K562 (cell line): ENCODE measurements at regions not wholly inside any gene's neighbourhood (a gene's known extent, or its start where the extent isn't known, plus 50 kb on each side); places are given as distances from the start of the nearest gene placed in this dataset.

Experiments used
- ATAC-seq: fragments of 200-7000 bp; cut with Tn5 transposase; 3 replicates; pipeline ENCODE4 v1.9.1; 2020; ENCODE audit warnings: moderate library complexity
- BruUV-seq: library from RNA; stranded (reverse); fragments of 400-500 nt; replicated peaks from 2 replicates; lab custom pipeline; 2021; lab: Mats Ljungman, UMichigan
- CTCF ChIA-PET: fragments of 300-600 bp; formaldehyde crosslinking; extraction: SDS; loops from one replicate; lab custom pipeline; 2021; ENCODE audit warnings: low intra/inter-chr PET ratio; lab: Yijun Ruan, JAX
- POLR2A ChIA-PET: fragments of 300-600, 350-650 bp; sonication (Branson Sonifier 250); formaldehyde crosslinking; extraction: SDS; loops from one replicate; lab custom pipeline; 2021; ENCODE audit warnings: antibody characterized with exemption, inconsistent platforms; lab: Yijun Ruan, JAX
- DNase-seq, 4 experiments: peaks; one replicate each; pipeline versions ENCODE4 v3.0.0 to v3.0.0-alpha.2; 2011 to 2018; ENCODE audit warnings: low spot score in 3 of 4, mixed read lengths in 3 of 4; ENCODE audit errors: extremely low read depth in 1 of 4
- FAIRE-seq: peaks from 2 replicates; lab custom pipeline; 2011; peaks lifted over from hg19 to GRCh38; lab: Jason Lieb, UNC
- H2AFZ ChIP-seq: 2 replicates; pipeline ENCODE4 v1.6.0; 2011; ENCODE audit warnings: low read depth, low read length, control low read depth, inconsistent platforms
- H3K27ac ChIP-seq: fragments of 200-600 bp; 3 replicates; pipeline ENCODE4 v1.8.0; 2011; ENCODE audit warnings: low read depth, mild to moderate bottlenecking, control low read depth, inconsistent platforms, low read length, moderate library complexity, mixed read lengths; ENCODE audit errors: extremely low read depth
- H3K27me3 ChIP-seq, 2 experiments: fragments of 300-600 bp in 1 of 2; 2 replicates in 1 of 2; 3 replicates in 1 of 2; pipeline versions ENCODE4 v1.6.0 to v1.8.0; 2011; ENCODE audit warnings: inconsistent platforms in 2 of 2, low read length in 2 of 2, mild to moderate bottlenecking in 1 of 2, mixed read lengths in 1 of 2, moderate library complexity in 1 of 2; ENCODE audit not compliant: control insufficient read depth in 2 of 2, insufficient read depth in 2 of 2
- H3K36me3 ChIP-seq: fragments of 300-600 bp; 3 replicates; pipeline ENCODE4 v1.8.0; 2011; ENCODE audit warnings: mild to moderate bottlenecking, low read length, inconsistent platforms; ENCODE audit not compliant: control insufficient read depth, insufficient read depth
- H3K4me1 ChIP-seq, 2 experiments: fragments of 200-600 bp in 1 of 2; replicated peaks in 1 of 2; 2 replicates in 1 of 2; 3 replicates in 1 of 2; pipeline versions ENCODE4 v1.5.1 to v1.8.0; 2011; ENCODE audit warnings: inconsistent platforms in 2 of 2, low read length in 2 of 2, mild to moderate bottlenecking in 1 of 2, mixed read lengths in 1 of 2, moderate library complexity in 1 of 2; ENCODE audit not compliant: control insufficient read depth in 2 of 2, insufficient read depth in 2 of 2
- H3K4me2 ChIP-seq: 2 replicates; pipeline ENCODE4 v1.6.1; 2011; ENCODE audit warnings: low read length, control low read depth, inconsistent platforms, mixed read lengths; ENCODE audit not compliant: insufficient read depth
- H3K4me3 ChIP-seq: fragments of 200-600 bp; sonication (generic), shearing (Covaris generic); 2 replicates; pipeline ENCODE4 v1.5.1; 2016; ENCODE audit warnings: control low read depth, inconsistent platforms
- H3K79me2 ChIP-seq: fragments of 200-600 bp; 3 replicates; pipeline ENCODE4 v1.8.0; 2011; ENCODE audit warnings: low read length, inconsistent platforms; ENCODE audit not compliant: control insufficient read depth, insufficient read depth
- H3K9ac ChIP-seq, 2 experiments: 2 replicates each; pipeline versions ENCODE4 v1.6.0 to v1.6.1; 2011; ENCODE audit warnings: low read depth in 2 of 2, low read length in 2 of 2, control low read depth in 1 of 2, inconsistent platforms in 1 of 2, mild to moderate bottlenecking in 1 of 2, mixed read lengths in 1 of 2; ENCODE audit not compliant: insufficient read depth in 1 of 2
- H3K9me1 ChIP-seq: one replicate; pipeline ENCODE4 v1.6.0; 2011; ENCODE audit warnings: inconsistent platforms, mild to moderate bottlenecking, low read length, moderate library complexity; ENCODE audit not compliant: control insufficient read depth, insufficient read depth
- H3K9me3 ChIP-seq: replicated peaks from 2 replicates; pipeline ENCODE4 v1.5.1; 2011; ENCODE audit warnings: low read depth, low read length, inconsistent platforms; ENCODE audit not compliant: control insufficient read depth, insufficient read depth
- H4K20me1 ChIP-seq: replicated peaks from 2 replicates; pipeline ENCODE4 v1.6.1; 2011; ENCODE audit warnings: low read length, inconsistent platforms, mixed read lengths; ENCODE audit not compliant: control insufficient read depth, insufficient read depth
- ETV5 ChIP-seq: sonication (generic); formaldehyde crosslinking; IDR thresholded peaks from 2 replicates; pipeline ENCODE4 v1.4.0; 2020; ENCODE audit warnings: low read depth, mild to moderate bottlenecking, missing genetic modification reagents
- EZH2 ChIP-seq: IDR thresholded peaks from 2 replicates; pipeline ENCODE4 v1.6.1; 2012; ENCODE audit warnings: low read depth, mild to moderate bottlenecking, inconsistent platforms, low read length, borderline replicate concordance
- FUS ChIP-seq: fragments of 200-400 bp; formaldehyde crosslinking; optimal IDR thresholded peaks from 2 replicates; pipeline ENCODE3; 2017; ENCODE audit warnings: low read depth, low read length
- RBM22 ChIP-seq: fragments of 200-400 bp; formaldehyde crosslinking; IDR thresholded peaks from 2 replicates; pipeline ENCODE4 v1.6.1; 2018; ENCODE audit warnings: low read length, low read depth; ENCODE audit not compliant: poor library complexity, severe bottlenecking
- SRSF1 ChIP-seq: fragments of 200-400 bp; formaldehyde crosslinking; IDR thresholded peaks from 2 replicates; pipeline ENCODE4 v1.6.1; 2017; ENCODE audit warnings: mild to moderate bottlenecking, low read depth, low read length, moderate library complexity
- TRIM28 ChIP-seq: fragments of 450-650 bp; IDR thresholded peaks from 2 replicates; pipeline ENCODE4 v1.6.1; 2017
- ZC3H4 ChIP-seq: sonication (generic); formaldehyde crosslinking; IDR thresholded peaks from 2 replicates; pipeline ENCODE4 v1.9.0; 2021; ENCODE audit warnings: missing genetic modification reagents, borderline replicate concordance
- ZNF41 ChIP-seq: fragments of 250-450 bp; sonication (Bioruptor Pico); conservative IDR thresholded peaks from 2 replicates; pipeline ENCODE4 v1.4.0; 2020; ENCODE audit warnings: mild to moderate bottlenecking
- ZNF707 ChIP-seq: fragments of 250-450 bp; sonication (Bioruptor Pico); conservative IDR thresholded peaks from 2 replicates; pipeline ENCODE4 v1.8.0; 2022; ENCODE audit warnings: inconsistent platforms, mild to moderate bottlenecking, moderate library complexity
- WGBS: fragments of 100-300 bp; shearing (Covaris generic); methylation state at CpG from one replicate; pipeline ENCODE4 v1.1.6; 2016; ENCODE audit warnings: low coverage, mixed read lengths; ENCODE audit not compliant: insufficient coverage; ENCODE audit errors: missing lambda C conversion rate; 5-methylcytosine and 5-hydroxymethylcytosine counted together
- in situ Hi-C: fragments of 300-500 bp; cut with MboI; formaldehyde crosslinking; loops from 4 replicates; pipeline ENCODE4 v1.15.0; 2018; ENCODE audit warnings: inconsistent platforms, mixed read lengths
- intact Hi-C: fragments of 100-400 bp; cut with micrococcal nuclease; formaldehyde crosslinking; loops from 2 replicates; pipeline ENCODE4 v1.14.2; 2022
- TF ChIP-seq, protein P1 (sequence below): fragments of 450-650 bp; formaldehyde crosslinking; IDR thresholded peaks from 2 replicates; pipeline ENCODE4 v1.4.0; 2020; ENCODE audit warnings: mild to moderate bottlenecking, moderate library complexity
- TF ChIP-seq, protein P2 (sequence below): fragments of 200-800 bp; sonication (Bioruptor generic); IDR thresholded peaks from 2 replicates; pipeline ENCODE4 v1.6.1; 2017; ENCODE audit warnings: missing genetic modification characterization, missing compliant biosample characterization
- TF ChIP-seq, protein P3 (sequence below), 2 experiments: fragments of 450-650 bp; IDR thresholded peaks; 2 replicates each; pipeline ENCODE4 v1.6.1; 2018; ENCODE audit warnings: mild to moderate bottlenecking in 2 of 2, low read depth in 1 of 2; ENCODE audit not compliant: partially characterized antibody in 2 of 2

DNA sequence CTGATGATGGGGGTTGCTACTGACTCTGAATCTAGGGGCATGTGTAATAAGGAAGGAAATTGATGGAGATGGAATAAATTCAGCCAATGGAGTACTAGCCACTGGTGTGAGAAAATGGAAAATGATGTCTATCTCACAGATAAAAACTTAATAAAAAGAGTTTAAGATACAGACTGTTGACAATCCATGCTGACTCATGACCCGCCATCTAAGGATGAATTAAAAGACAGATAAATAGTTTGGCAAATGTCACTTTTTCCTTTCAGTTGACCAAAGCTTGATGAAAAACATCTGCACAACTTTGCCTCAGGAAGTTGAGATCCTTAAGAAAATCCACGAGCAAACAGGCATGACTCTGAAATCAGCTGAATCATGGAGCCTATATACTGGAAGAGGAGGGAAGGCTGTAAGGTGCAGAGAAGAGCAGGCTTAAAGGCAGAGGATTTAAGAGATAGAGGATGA is 82.6 kb upstream of the BMP5 start:
- ChIA-PET CTCF (no interaction called here), POLR2A (no interaction called here)
- no TSS peak for BruUV-seq
- FAIRE-seq: no peak
- Histone ChIP-seq H3K36me3 (no peaks in the 10 kb centered on the region), H3K9me3 (no peaks in the 10 kb centered on the region), H3K9ac (no peak overlapping the region), H3K9me1 (no peaks in the 10 kb centered on the region), H3K79me2 (no peaks in the 10 kb centered on the region), H3K4me3 (no peak overlapping the region), H3K4me1 (no peaks in the 10 kb centered on the region), H2AFZ (no peak overlapping the region), H3K27me3 (no peaks in the 10 kb centered on the region)
- intact Hi-C loops (no loop called here), in situ Hi-C loops (no loop called here)
- WGBS: 0% methylated on average over 2 of the region's 2 CpGs
- no peak for TF ChIP-seq ETV5
- TF ChIP-seq, protein P1, sequence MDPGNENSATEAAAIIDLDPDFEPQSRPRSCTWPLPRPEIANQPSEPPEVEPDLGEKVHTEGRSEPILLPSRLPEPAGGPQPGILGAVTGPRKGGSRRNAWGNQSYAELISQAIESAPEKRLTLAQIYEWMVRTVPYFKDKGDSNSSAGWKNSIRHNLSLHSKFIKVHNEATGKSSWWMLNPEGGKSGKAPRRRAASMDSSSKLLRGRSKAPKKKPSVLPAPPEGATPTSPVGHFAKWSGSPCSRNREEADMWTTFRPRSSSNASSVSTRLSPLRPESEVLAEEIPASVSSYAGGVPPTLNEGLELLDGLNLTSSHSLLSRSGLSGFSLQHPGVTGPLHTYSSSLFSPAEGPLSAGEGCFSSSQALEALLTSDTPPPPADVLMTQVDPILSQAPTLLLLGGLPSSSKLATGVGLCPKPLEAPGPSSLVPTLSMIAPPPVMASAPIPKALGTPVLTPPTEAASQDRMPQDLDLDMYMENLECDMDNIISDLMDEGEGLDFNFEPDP (CRISPR knock-in tag): no peak
- TF ChIP-seq FUS: no peak
- TF ChIP-seq EZH2: no peak
- no peak for TF ChIP-seq ZC3H4 (CRISPR knock-in tag)
- TF ChIP-seq, protein P2, sequence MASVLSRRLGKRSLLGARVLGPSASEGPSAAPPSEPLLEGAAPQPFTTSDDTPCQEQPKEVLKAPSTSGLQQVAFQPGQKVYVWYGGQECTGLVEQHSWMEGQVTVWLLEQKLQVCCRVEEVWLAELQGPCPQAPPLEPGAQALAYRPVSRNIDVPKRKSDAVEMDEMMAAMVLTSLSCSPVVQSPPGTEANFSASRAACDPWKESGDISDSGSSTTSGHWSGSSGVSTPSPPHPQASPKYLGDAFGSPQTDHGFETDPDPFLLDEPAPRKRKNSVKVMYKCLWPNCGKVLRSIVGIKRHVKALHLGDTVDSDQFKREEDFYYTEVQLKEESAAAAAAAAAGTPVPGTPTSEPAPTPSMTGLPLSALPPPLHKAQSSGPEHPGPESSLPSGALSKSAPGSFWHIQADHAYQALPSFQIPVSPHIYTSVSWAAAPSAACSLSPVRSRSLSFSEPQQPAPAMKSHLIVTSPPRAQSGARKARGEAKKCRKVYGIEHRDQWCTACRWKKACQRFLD: no peak
- TF ChIP-seq ZNF707: no peak
- TF ChIP-seq TRIM28: no peak
- TF ChIP-seq, protein P3, sequence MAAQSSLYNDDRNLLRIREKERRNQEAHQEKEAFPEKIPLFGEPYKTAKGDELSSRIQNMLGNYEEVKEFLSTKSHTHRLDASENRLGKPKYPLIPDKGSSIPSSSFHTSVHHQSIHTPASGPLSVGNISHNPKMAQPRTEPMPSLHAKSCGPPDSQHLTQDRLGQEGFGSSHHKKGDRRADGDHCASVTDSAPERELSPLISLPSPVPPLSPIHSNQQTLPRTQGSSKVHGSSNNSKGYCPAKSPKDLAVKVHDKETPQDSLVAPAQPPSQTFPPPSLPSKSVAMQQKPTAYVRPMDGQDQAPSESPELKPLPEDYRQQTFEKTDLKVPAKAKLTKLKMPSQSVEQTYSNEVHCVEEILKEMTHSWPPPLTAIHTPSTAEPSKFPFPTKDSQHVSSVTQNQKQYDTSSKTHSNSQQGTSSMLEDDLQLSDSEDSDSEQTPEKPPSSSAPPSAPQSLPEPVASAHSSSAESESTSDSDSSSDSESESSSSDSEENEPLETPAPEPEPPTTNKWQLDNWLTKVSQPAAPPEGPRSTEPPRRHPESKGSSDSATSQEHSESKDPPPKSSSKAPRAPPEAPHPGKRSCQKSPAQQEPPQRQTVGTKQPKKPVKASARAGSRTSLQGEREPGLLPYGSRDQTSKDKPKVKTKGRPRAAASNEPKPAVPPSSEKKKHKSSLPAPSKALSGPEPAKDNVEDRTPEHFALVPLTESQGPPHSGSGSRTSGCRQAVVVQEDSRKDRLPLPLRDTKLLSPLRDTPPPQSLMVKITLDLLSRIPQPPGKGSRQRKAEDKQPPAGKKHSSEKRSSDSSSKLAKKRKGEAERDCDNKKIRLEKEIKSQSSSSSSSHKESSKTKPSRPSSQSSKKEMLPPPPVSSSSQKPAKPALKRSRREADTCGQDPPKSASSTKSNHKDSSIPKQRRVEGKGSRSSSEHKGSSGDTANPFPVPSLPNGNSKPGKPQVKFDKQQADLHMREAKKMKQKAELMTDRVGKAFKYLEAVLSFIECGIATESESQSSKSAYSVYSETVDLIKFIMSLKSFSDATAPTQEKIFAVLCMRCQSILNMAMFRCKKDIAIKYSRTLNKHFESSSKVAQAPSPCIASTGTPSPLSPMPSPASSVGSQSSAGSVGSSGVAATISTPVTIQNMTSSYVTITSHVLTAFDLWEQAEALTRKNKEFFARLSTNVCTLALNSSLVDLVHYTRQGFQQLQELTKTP (IDR thresholded peaks at IDR 0.05; ENCODE audit: low read depth in 1 of 2, partially characterized antibody in 2 of 2): no peak
- no peak for TF ChIP-seq ZNF41
- no peak for TF ChIP-seq RBM22
- TF ChIP-seq SRSF1: no peak
- TF ChIP-seq, all 486 proteins: peak for 0
- no peak overlapping the region for H3K4me2 ChIP-seq
- ATAC-seq (no peak), DNase-seq (no peak)
- H3K27ac ChIP-seq: no peak overlapping the region
- no peaks in the 10 kb centered on the region for H4K20me1 ChIP-seq
